ENCODE measurements at regions not wholly inside any gene's neighbourhood (a gene's known extent, or its start where the extent isn't known, plus 50 kb on each side); places are given as distances from the start of the nearest gene placed in this dataset.

- H2AK5ac ChIP-seq (ENCODE audit: insufficient read length, low read length): no peak overlapping the region
- H2AFZ ChIP-seq (ENCODE audit: low read length): no peak overlapping the region
- no CpG with 5 or more reads among the region's 3 CpGs for WGBS (ENCODE audit: extremely low coverage, insufficient read length, low lambda C conversion rate)
- H3K4ac ChIP-seq (ENCODE audit: low read depth, low read length): no peak overlapping the region
- H2BK120ac ChIP-seq (ENCODE audit: low read depth, low read length, poor library complexity, severe bottlenecking): no peak overlapping the region
- no peaks in the 10 kb centered on the region for H3K23me2 ChIP-seq (ENCODE audit: insufficient read length, low read depth, low read length, poor library complexity, severe bottlenecking)
- Mint-ChIP-seq H3K4me1 (peaks cover 3 to 6% of the 10 kb centered on the region in 2 experiments; a peak in 3 of 4 replicates), H3K9me3 (no peaks in the 10 kb centered on the region; a peak in 1 of 5 replicates), H3K36me3 (ENCODE audit: insufficient read depth in 1 of 3, low read depth in 3 of 3) (no peaks in the 10 kb centered on the region), H3K27ac (no peak overlapping the region), H3K27me3 (ENCODE audit: low read depth) (no peaks in the 10 kb centered on the region), H3K4me3 (no peak overlapping the region)
- H3K9me3 ChIP-seq (ENCODE audit: control insufficient read depth, low read depth, low read length): no peaks in the 10 kb centered on the region
- no peak overlapping the region for H3K18ac ChIP-seq (ENCODE audit: insufficient read length, low read depth, low read length)
- H3K23ac ChIP-seq (ENCODE audit: insufficient read length, low read depth, low read length): no peak overlapping the region
- no peak overlapping the region for H3K56ac ChIP-seq (ENCODE audit: insufficient read length, low read depth, low read length)
- H3K4me2 ChIP-seq (ENCODE audit: insufficient read depth, insufficient read length, low read length): no peak overlapping the region
- H3K27me3 ChIP-seq (ENCODE audit: insufficient read depth, low read length): no peaks in the 10 kb centered on the region
- TF ChIP-seq, protein P1, sequence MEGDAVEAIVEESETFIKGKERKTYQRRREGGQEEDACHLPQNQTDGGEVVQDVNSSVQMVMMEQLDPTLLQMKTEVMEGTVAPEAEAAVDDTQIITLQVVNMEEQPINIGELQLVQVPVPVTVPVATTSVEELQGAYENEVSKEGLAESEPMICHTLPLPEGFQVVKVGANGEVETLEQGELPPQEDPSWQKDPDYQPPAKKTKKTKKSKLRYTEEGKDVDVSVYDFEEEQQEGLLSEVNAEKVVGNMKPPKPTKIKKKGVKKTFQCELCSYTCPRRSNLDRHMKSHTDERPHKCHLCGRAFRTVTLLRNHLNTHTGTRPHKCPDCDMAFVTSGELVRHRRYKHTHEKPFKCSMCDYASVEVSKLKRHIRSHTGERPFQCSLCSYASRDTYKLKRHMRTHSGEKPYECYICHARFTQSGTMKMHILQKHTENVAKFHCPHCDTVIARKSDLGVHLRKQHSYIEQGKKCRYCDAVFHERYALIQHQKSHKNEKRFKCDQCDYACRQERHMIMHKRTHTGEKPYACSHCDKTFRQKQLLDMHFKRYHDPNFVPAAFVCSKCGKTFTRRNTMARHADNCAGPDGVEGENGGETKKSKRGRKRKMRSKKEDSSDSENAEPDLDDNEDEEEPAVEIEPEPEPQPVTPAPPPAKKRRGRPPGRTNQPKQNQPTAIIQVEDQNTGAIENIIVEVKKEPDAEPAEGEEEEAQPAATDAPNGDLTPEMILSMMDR (conservative IDR thresholded peaks at IDR 0.05): no peak
- DNase-seq: no peak
- no peak overlapping the region for H2BK15ac ChIP-seq (ENCODE audit: low read depth, low read length)
- H4K20me1 ChIP-seq (ENCODE audit: control insufficient read depth, insufficient read depth, insufficient read length): no peaks in the 10 kb centered on the region
- no peak overlapping the region for H2BK20ac ChIP-seq (ENCODE audit: low read depth, low read length, poor library complexity, severe bottlenecking)
- H3K4me1 ChIP-seq (ENCODE audit: insufficient read depth, low read length): no peaks in the 10 kb centered on the region; the same call in 1 of the 2 replicates
- H3K79me1 ChIP-seq (ENCODE audit: insufficient read depth, low read depth, low read length, poor library complexity, severe bottlenecking): no peaks in the 10 kb centered on the region
- H3K9ac ChIP-seq (ENCODE audit: extremely low read depth, insufficient read length, low read length): no peak overlapping the region
- H2BK5ac ChIP-seq (ENCODE audit: insufficient read length, low read length): no peak overlapping the region
- no peak overlapping the region for H4K5ac ChIP-seq (ENCODE audit: insufficient read length, low read depth, low read length)
- H3K27ac ChIP-seq (ENCODE audit: insufficient read length, low read depth, low read length): no peak overlapping the region
- no peak overlapping the region for H4K8ac ChIP-seq (replicated peaks; ENCODE audit: insufficient read length, low read depth, low read length)
- H4K91ac ChIP-seq (ENCODE audit: insufficient read length, low read depth, low read length): no peak overlapping the region
- no peaks in the 10 kb centered on the region for H3K79me2 ChIP-seq (ENCODE audit: insufficient read depth, low read length)
- H3T11ph ChIP-seq (ENCODE audit: low read length): no peak overlapping the region
- H3K14ac ChIP-seq (ENCODE audit: insufficient read depth, low read length): no peak overlapping the region
- no peak overlapping the region for H2BK12ac ChIP-seq (ENCODE audit: insufficient read length, low read depth, low read length)
These were observed 439.9 kb upstream of the KLF4 start for GRCh38 chr9:107929443-107929842.
